ENCODE measurements at regions not wholly inside any gene's neighbourhood (a gene's known extent, or its start where the extent isn't known, plus 50 kb on each side); places are given as distances from the start of the nearest gene placed in this dataset.

DNA sequence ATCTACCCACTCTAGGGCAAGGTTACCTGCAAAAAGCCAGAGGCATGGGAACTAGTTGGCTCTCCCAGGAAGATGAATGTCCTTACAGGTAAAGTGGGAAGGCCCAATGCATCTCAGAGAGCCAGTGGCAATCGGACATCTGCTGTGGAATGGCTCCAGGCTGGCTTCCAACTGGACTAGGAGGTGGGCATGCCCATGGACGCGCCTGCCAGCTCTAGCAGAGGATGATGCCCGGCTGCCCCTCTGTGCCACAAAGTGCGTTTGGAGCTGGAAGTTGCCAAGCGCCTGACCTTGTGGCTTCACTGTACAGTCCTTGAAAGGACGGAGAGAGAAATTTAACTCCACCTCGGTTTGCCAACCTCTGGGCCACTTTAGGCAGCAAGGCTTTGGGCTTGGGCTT lies 84.4 kb downstream of the NR2F2 start:
- no TSS peak for BruUV-seq (replicated peaks)
- Histone ChIP-seq H3K9ac (ENCODE audit: insufficient read depth, low read depth, low read length) (no peak overlapping the region), H3K9me3 (ENCODE audit: low read length) (no peaks in the 10 kb centered on the region), H3K4me2 (ENCODE audit: low read depth, low read length) (no peak overlapping the region), H3K4me1 (ENCODE audit: insufficient read depth, low read length) (no peaks in the 10 kb centered on the region), H3K27me3 (ENCODE audit: control insufficient read depth in 1 of 2, insufficient read depth in 2 of 2, low read length in 2 of 2) (peaks cover 6 to 61% of the 10 kb centered on the region in 2 experiments), H3K79me2 (ENCODE audit: insufficient read depth, low read length) (no peaks in the 10 kb centered on the region), H4K20me1 (ENCODE audit: insufficient read depth, low read length) (no peaks in the 10 kb centered on the region), H3K4me3 (replicated peaks in 1 of 3; ENCODE audit: insufficient read depth in 1 of 3, low read depth in 2 of 3, low read length in 3 of 3) (no peak overlapping the region), H3K27ac (ENCODE audit: extremely low read length, insufficient read depth, low read length) (no peak overlapping the region), H3K36me3 (replicated peaks in 1 of 2; ENCODE audit: control insufficient read depth in 1 of 2, insufficient read depth in 2 of 2, low read length in 2 of 2) (no peaks in the 10 kb centered on the region), H2AFZ (ENCODE audit: low read length) (no peak overlapping the region)
- TF ChIP-seq HOXA3 (CRISPR knock-in tag; IDR thresholded peaks at IDR 0.05) (no peak), SETDB1 (CRISPR knock-in tag; IDR thresholded peaks at IDR 0.05; ENCODE audit: borderline replicate concordance) (no peak), ZNF782 (CRISPR knock-in tag; IDR thresholded peaks at IDR 0.05; ENCODE audit: borderline replicate concordance) (no peak), ZFYVE20 (CRISPR knock-in tag; IDR thresholded peaks at IDR 0.05; ENCODE audit: borderline replicate concordance, low read depth) (no peak), PCBP2 (optimal IDR thresholded peaks at IDR 0.05; ENCODE audit: low read depth, low read length, poor library complexity, severe bottlenecking) (no peak)
- ChIA-PET POLR2A (no interaction called here), CTCF (ENCODE audit: low intra/inter-chr PET ratio, low total read pairs) (no interaction called here)
- DNase-seq (ENCODE audit: low spot score) (no peak), FAIRE-seq (no peak), ATAC-seq (no peak)
- intact Hi-C loops (cut with micrococcal nuclease; ENCODE audit: unreplicated experiment) (no loop called here), in situ Hi-C loops (cut with HindIII; ENCODE audit: extremely low pct_ligation_motif_present, low pct_unique_long_range_greater_than_20kb) (no loop called here)
- WGBS (ENCODE audit: low lambda C conversion rate) = 0% methylated on average over 1 of the region's 8 CpGs

DNA sequence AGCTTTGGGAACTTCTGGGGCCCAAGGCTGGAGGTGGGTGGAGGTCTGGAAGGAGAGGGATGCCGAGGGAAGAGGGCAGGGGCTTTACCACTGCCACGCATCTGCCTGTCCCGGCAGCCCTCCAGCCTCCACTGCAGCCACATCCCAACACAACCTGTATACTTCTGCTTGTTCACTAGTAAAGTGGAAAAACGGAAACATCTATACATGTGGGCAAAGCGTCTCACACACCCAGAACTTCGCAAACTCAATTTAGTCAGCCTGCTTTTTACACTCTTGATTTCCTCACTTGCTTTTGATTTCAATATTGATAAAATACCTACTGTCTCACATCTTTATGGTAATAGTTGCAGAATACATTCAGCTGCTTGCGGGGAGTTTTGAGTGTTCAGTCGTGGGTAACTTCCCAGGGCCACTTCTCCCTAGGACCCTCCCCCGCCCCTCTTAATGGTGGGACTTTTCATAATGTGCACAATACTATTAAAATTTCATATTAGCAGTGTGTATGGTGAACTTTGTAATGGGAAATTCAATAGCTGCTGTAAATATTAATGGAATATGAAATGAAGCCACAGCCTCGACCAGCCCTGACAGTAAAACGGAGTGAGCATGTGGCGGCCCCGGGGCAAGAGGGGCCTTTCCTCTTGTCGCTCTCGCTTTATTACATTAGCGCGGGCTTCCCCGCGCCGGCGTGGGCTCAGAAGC lies 85.2 kb downstream of the NR2F2 start:
- no peak overlapping the region for H3K4me3 ChIP-seq (replicated peaks in 1 of 3; ENCODE audit: insufficient read depth in 1 of 3, low read depth in 2 of 3, low read length in 3 of 3)
- FAIRE-seq = no peak
- no TSS peak for BruUV-seq (replicated peaks)
- H3K9ac ChIP-seq (ENCODE audit: insufficient read depth, low read depth, low read length) = no peak overlapping the region
- H3K79me2 ChIP-seq (ENCODE audit: insufficient read depth, low read length) = no peaks in the 10 kb centered on the region
- no peak overlapping the region for H3K4me2 ChIP-seq (ENCODE audit: low read depth, low read length)
- H2AFZ ChIP-seq (ENCODE audit: low read length) = no peak overlapping the region
- ChIA-PET CTCF (ENCODE audit: low intra/inter-chr PET ratio, low total read pairs) (no interaction called here), POLR2A (no interaction called here)
- no peaks in the 10 kb centered on the region for H4K20me1 ChIP-seq (ENCODE audit: insufficient read depth, low read length)
- no peak for ATAC-seq
- no peaks in the 10 kb centered on the region for H3K4me1 ChIP-seq (ENCODE audit: insufficient read depth, low read length)
- intact Hi-C loops (cut with micrococcal nuclease; ENCODE audit: unreplicated experiment) (no loop called here), in situ Hi-C loops (cut with HindIII; ENCODE audit: extremely low pct_ligation_motif_present, low pct_unique_long_range_greater_than_20kb) (no loop called here)
- H3K36me3 ChIP-seq (replicated peaks in 1 of 2; ENCODE audit: control insufficient read depth in 1 of 2, insufficient read depth in 2 of 2, low read length in 2 of 2) = no peaks in the 10 kb centered on the region
- H3K27me3 ChIP-seq (ENCODE audit: control insufficient read depth in 1 of 2, insufficient read depth in 2 of 2, low read length in 2 of 2) = peaks cover 2 to 60% of the 10 kb centered on the region in 2 experiments; a peak in 3 of 5 replicates
- no peaks in the 10 kb centered on the region for H3K9me3 ChIP-seq (ENCODE audit: low read length)
- no peak for DNase-seq (ENCODE audit: low spot score)
- TF ChIP-seq, protein P1, sequence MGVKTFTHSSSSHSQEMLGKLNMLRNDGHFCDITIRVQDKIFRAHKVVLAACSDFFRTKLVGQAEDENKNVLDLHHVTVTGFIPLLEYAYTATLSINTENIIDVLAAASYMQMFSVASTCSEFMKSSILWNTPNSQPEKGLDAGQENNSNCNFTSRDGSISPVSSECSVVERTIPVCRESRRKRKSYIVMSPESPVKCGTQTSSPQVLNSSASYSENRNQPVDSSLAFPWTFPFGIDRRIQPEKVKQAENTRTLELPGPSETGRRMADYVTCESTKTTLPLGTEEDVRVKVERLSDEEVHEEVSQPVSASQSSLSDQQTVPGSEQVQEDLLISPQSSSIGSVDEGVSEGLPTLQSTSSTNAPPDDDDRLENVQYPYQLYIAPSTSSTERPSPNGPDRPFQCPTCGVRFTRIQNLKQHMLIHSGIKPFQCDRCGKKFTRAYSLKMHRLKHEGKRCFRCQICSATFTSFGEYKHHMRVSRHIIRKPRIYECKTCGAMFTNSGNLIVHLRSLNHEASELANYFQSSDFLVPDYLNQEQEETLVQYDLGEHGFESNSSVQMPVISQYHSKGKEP (CRISPR knock-in tag; IDR thresholded peaks at IDR 0.05) = no peak
- TF ChIP-seq, protein P2, sequence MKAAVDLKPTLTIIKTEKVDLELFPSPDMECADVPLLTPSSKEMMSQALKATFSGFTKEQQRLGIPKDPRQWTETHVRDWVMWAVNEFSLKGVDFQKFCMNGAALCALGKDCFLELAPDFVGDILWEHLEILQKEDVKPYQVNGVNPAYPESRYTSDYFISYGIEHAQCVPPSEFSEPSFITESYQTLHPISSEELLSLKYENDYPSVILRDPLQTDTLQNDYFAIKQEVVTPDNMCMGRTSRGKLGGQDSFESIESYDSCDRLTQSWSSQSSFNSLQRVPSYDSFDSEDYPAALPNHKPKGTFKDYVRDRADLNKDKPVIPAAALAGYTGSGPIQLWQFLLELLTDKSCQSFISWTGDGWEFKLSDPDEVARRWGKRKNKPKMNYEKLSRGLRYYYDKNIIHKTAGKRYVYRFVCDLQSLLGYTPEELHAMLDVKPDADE (CRISPR knock-in tag; IDR thresholded peaks at IDR 0.05) = no peak
- TF ChIP-seq POLR2AphosphoS5 (IDR thresholded peaks at IDR 0.05; ENCODE audit: low read depth, low read length) = no peak
- TF ChIP-seq ZNF558 (CRISPR knock-in tag; IDR thresholded peaks at IDR 0.05; ENCODE audit: borderline replicate concordance) = no peak
- TF ChIP-seq, protein P3, sequence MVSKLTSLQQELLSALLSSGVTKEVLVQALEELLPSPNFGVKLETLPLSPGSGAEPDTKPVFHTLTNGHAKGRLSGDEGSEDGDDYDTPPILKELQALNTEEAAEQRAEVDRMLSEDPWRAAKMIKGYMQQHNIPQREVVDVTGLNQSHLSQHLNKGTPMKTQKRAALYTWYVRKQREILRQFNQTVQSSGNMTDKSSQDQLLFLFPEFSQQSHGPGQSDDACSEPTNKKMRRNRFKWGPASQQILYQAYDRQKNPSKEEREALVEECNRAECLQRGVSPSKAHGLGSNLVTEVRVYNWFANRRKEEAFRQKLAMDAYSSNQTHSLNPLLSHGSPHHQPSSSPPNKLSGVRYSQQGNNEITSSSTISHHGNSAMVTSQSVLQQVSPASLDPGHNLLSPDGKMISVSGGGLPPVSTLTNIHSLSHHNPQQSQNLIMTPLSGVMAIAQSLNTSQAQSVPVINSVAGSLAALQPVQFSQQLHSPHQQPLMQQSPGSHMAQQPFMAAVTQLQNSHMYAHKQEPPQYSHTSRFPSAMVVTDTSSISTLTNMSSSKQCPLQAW (CRISPR knock-in tag; IDR thresholded peaks at IDR 0.05) = no peak
- TF ChIP-seq PCBP2 (optimal IDR thresholded peaks at IDR 0.05; ENCODE audit: low read depth, low read length, poor library complexity, severe bottlenecking) = no peak
- TF ChIP-seq HNRNPH1 (optimal IDR thresholded peaks at IDR 0.05; ENCODE audit: low read depth, low read length) = no peak
- WGBS (ENCODE audit: low lambda C conversion rate) = 61% methylated on average over 18 of the region's 21 CpGs
- H3K27ac ChIP-seq (ENCODE audit: extremely low read length, insufficient read depth, low read length) = no peak overlapping the region

Data from HepG2 (cell line).